Kidney epithelial cell (primary cell): ENCODE measurements at regions not wholly inside any gene's neighbourhood (a gene's known extent, or its start where the extent isn't known, plus 50 kb on each side); places are given as distances from the start of the nearest gene placed in this dataset.
"Not testable (repeated sequence)": the region's sequence is repeated elsewhere in the genome, so short reads cannot be mapped to it uniquely, and the experiment has no call there.

Experiments
- DNase-seq: peaks from one replicate; pipeline ENCODE4 v3.0.0-alpha.2; 2010; ENCODE audit warnings: low read depth
- H3K27me3 ChIP-seq: 2 replicates; pipeline ENCODE4 v1.6.0; 2011; ENCODE audit warnings: low read length; ENCODE audit not compliant: control insufficient read depth, insufficient read depth
- H3K36me3 ChIP-seq: 2 replicates; pipeline ENCODE4 v1.5.1; 2011; ENCODE audit warnings: low read length; ENCODE audit not compliant: control insufficient read depth, insufficient read depth
- H3K4me3 ChIP-seq: 2 replicates; pipeline ENCODE4 v1.5.1; 2011; ENCODE audit warnings: low read depth, mild to moderate bottlenecking, control low read depth, low read length
- CTCF ChIP-seq: IDR thresholded peaks from 2 replicates; pipeline ENCODE4 v1.5.1; 2011; ENCODE audit warnings: mild to moderate bottlenecking, moderate library complexity, low read length, control low read depth, inconsistent platforms; ENCODE audit not compliant: insufficient read depth, poor library complexity, severe bottlenecking

DNA sequence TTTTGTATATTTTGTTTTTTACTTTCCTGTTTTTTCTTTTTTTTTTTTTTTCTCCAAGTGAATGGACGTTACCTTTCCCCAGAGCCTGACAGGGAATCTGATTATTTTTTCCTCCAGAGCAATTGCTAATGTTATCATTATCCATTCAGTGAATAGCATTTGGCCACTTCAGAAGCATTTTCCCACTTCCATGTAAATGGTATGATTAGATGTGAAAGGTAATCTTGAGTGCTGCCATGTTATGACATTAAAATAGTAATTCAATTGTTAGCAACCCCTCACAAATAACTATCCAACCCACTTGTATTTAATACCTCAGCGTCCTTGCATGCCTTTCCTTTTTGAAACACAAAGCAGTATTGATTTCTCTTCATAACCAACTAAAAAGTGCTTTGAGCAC, 1243.8 kb downstream of the CDH8 start:
- DNase-seq, result no peak
- no peak overlapping the region for H3K4me3 ChIP-seq
- H3K27me3 ChIP-seq, result no peaks in the 10 kb centered on the region
- no peak for TF ChIP-seq CTCF
- no peaks in the 10 kb centered on the region for H3K36me3 ChIP-seq

GRCh38 chr16:60788631-60789030, 1247.6 kb downstream of the CDH8 start:
- Histone ChIP-seq H3K4me3 (no peak overlapping the region), H3K27me3 (no peaks in the 10 kb centered on the region), H3K36me3 (no peaks in the 10 kb centered on the region)
- TF ChIP-seq CTCF, result no peak
- DNase-seq, result no peak

DNA sequence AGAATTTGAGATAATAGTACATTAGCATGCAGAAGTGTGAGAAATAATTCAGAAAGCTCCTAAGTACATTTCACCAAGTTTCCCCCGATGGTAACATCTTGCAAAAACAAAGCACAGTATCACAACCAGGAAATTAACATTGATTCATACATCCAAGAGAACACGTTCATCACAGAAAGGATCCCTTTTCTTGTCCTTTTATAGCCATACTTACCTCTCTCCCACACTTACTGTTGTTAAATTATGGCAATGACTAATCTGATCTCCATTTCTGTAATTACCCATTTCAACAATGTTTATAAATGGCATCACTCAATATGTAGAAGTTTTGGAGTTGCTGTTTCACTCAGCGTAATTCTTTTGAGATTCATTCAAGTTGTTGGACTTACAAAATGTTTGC, 1260.0 kb downstream of the CDH8 start:
- no peak for TF ChIP-seq CTCF
- Histone ChIP-seq H3K27me3 (no peaks in the 10 kb centered on the region), H3K36me3 (no peaks in the 10 kb centered on the region), H3K4me3 (no peak overlapping the region)
- no peak for DNase-seq

GRCh38 chr16:60771138-60771537, 1265.1 kb downstream of the CDH8 start:
- DNase-seq, result no peak
- Histone ChIP-seq H3K27me3 (no peaks in the 10 kb centered on the region), H3K36me3 (no peaks in the 10 kb centered on the region), H3K4me3 (no peak overlapping the region)
- TF ChIP-seq CTCF, result no peak

DNA sequence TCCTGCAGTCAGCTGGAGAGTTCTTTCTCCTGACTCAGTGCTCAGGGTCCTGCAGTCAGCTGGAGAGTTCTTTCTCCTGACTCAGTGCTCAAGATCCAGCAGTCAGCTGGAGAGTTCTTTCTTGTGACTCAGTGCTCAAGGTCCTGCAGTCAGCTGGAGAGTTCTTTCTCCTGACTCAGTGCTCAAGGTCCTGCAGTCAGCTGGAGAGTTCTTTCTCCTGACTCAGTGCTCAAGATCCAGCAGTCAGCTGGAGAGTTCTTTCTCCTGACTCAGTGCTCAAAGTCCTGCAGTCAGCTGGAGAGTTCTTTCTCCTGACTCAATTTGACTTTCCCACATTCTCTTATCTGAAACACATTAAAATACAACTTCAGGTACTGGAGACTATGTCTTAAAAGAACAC, 1265.9 kb downstream of the CDH8 start:
- not testable (repeated sequence) for H3K4me3 ChIP-seq, DNase-seq, H3K27me3 ChIP-seq, H3K36me3 ChIP-seq

GRCh38 chr16:60763869-60764268, 1272.4 kb downstream of the CDH8 start:
- Histone ChIP-seq H3K4me3 (no peak overlapping the region), H3K36me3 (no peaks in the 10 kb centered on the region), H3K27me3 (no peaks in the 10 kb centered on the region)
- no peak for TF ChIP-seq CTCF
- DNase-seq, result no peak

DNA sequence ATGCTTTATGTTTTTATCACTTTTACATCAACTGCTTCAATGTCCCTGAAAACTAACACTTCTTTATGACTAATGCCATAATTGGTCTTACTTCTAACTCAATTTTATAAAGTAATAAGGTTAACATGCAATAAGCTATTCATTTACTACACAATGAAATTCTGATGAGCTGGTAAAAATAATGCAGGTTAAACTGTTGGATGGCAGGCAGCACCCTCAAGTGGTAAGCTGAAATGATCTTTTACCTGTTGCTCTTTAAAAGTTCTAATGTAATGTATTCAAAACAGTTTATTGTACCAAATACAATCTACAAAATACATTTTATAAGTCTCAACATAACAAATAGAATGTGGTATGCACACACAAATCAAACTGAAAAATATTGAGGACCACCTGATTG, 1280.3 kb downstream of the CDH8 start:
- H3K27me3 ChIP-seq, result no peaks in the 10 kb centered on the region
- TF ChIP-seq CTCF, result no peak
- H3K36me3 ChIP-seq, result no peaks in the 10 kb centered on the region
- DNase-seq, result no peak
- H3K4me3 ChIP-seq, result no peak overlapping the region
